ENCODE measurements at regions not wholly inside any gene's neighbourhood (a gene's known extent, or its start where the extent isn't known, plus 50 kb on each side); places are given as distances from the start of the nearest gene placed in this dataset.

- TF ChIP-seq CHD2 (IDR thresholded peaks at IDR 0.05; ENCODE audit: low read length, partially characterized antibody): no peak
Observed at GRCh38 chr2:176534798-176535466, 265.7 kb downstream of the MTX2 start (continued).

GRCh38 chr2:176535467-176536113, 266.3 kb downstream of the MTX2 start:
- POLR2A ChIA-PET: no interaction called here
- no peak for ATAC-seq

More at GRCh38 chr2:176535467-176536113, 266.3 kb downstream of the MTX2 start:
- Histone ChIP-seq H3K4me3 (no peak overlapping the region), H3K27ac (no peak overlapping the region), H3K4me1 (no peaks in the 10 kb centered on the region), H3K4me2 (no peak overlapping the region), H3K9me3 (no peaks in the 10 kb centered on the region)
- WGBS (ENCODE audit: missing lambda C conversion rate): 71% methylated on average over 5 of the region's 5 CpGs
- FAIRE-seq (no peak), DNase-seq (ENCODE audit: low read depth in 1 of 2, low spot score in 1 of 2) (no peak)
- no peak for TF ChIP-seq REST (IDR thresholded peaks at IDR 0.05)
- TF ChIP-seq HOXA7 (CRISPR knock-in tag; IDR thresholded peaks at IDR 0.05): no peak
- TF ChIP-seq HES2 (IDR thresholded peaks at IDR 0.05): no peak
- no peak for TF ChIP-seq SMC3 (IDR thresholded peaks at IDR 0.05)
- TF ChIP-seq E2F6 (IDR thresholded peaks at IDR 0.05; ENCODE audit: borderline replicate concordance, low read depth): no peak
- TF ChIP-seq GATA3 (IDR thresholded peaks at IDR 0.05; ENCODE audit: borderline replicate concordance): no peak
- TF ChIP-seq CBX8 (IDR thresholded peaks at IDR 0.05): no peak
- no peak for TF ChIP-seq NFE2L2 (conservative IDR thresholded peaks at IDR 0.05; ENCODE audit: low read length)
- no peak for TF ChIP-seq MAFK (IDR thresholded peaks at IDR 0.05; ENCODE audit: partially characterized antibody)
- no peak for TF ChIP-seq ELK1 (IDR thresholded peaks at IDR 0.05; ENCODE audit: low read depth, low read length)
- no peak for TF ChIP-seq POLR2AphosphoS2 (conservative IDR thresholded peaks at IDR 0.05; ENCODE audit: low read length)
- no peak for TF ChIP-seq USF2 (IDR thresholded peaks at IDR 0.05)
- TF ChIP-seq NPAS2 (CRISPR knock-in tag; IDR thresholded peaks at IDR 0.05; ENCODE audit: borderline replicate concordance): no peak
- no peak for TF ChIP-seq CTCF (IDR thresholded peaks at IDR 0.05)
- TF ChIP-seq CHD4 (IDR thresholded peaks at IDR 0.05; ENCODE audit: borderline replicate concordance): no peak
- no peak for TF ChIP-seq SREBF2 (IDR thresholded peaks at IDR 0.05)
- no peak for TF ChIP-seq JUN (IDR thresholded peaks at IDR 0.05)
- TF ChIP-seq MAZ (IDR thresholded peaks at IDR 0.05; ENCODE audit: borderline replicate concordance, low read depth, low read length): no peak
- no peak for TF ChIP-seq TP53 (CRISPR knock-in tag; IDR thresholded peaks at IDR 0.05)
- CTCF ChIA-PET: interaction anchor here (1.1 kb wide), 1 partner anchor 10 kb away, joined by 3 read pairs; no protein-coding TSS in a partner anchor

Measured in A549 (cell line).